ENCODE measurements at regions not wholly inside any gene's neighbourhood (a gene's known extent, or its start where the extent isn't known, plus 50 kb on each side); places are given as distances from the start of the nearest gene placed in this dataset.
A peak's percentile ranks its signal among the peaks of the same experiment; 100 is the strongest.

GRCh38 chr18:30350263-30350662 lies 692.3 kb downstream of the DSC3 start:
- WGBS (ENCODE audit: insufficient coverage), result no CpG with 5 or more reads among the region's 1 CpG
- no peak for DNase-seq
- Histone ChIP-seq H3K36me3 (ENCODE audit: control insufficient read depth, insufficient read depth, low read length) (no peaks in the 10 kb centered on the region), H3K4me3 (ENCODE audit: low read length) (no peak overlapping the region), H3K27ac (ENCODE audit: low read length) (no peak overlapping the region), H3K27me3 (ENCODE audit: control insufficient read depth, insufficient read depth, low read length) (no peaks in the 10 kb centered on the region), H3K9me3 (replicated peaks; ENCODE audit: control insufficient read depth, low read depth, low read length) (peaks cover 5% of the 10 kb centered on the region), H3K4me1 (ENCODE audit: control insufficient read depth, insufficient read depth, low read length) (no peaks in the 10 kb centered on the region)

GRCh38 chr18:30343090-30343489 lies 699.5 kb downstream of the DSC3 start:
- no peaks in the 10 kb centered on the region for H3K27me3 ChIP-seq (ENCODE audit: control insufficient read depth, insufficient read depth, low read length)
- no CpG with 5 or more reads among the region's 2 CpGs for WGBS (ENCODE audit: insufficient coverage)
- peaks cover 5% of the 10 kb centered on the region for H3K9me3 ChIP-seq (replicated peaks; ENCODE audit: control insufficient read depth, low read depth, low read length)
- H3K4me1 ChIP-seq (ENCODE audit: control insufficient read depth, insufficient read depth, low read length), result no peaks in the 10 kb centered on the region
- H3K36me3 ChIP-seq (ENCODE audit: control insufficient read depth, insufficient read depth, low read length), result no peaks in the 10 kb centered on the region
- no peak for DNase-seq
- H3K4me3 ChIP-seq (ENCODE audit: low read length), result no peak overlapping the region
- no peak overlapping the region for H3K27ac ChIP-seq (ENCODE audit: low read length)

- H3K9me3 ChIP-seq (replicated peaks; ENCODE audit: control insufficient read depth, low read depth, low read length), result peaks cover 5% of the 10 kb centered on the region
- no peak overlapping the region for H3K4me3 ChIP-seq (ENCODE audit: low read length)
- no peaks in the 10 kb centered on the region for H3K27me3 ChIP-seq (ENCODE audit: control insufficient read depth, insufficient read depth, low read length)
- H3K36me3 ChIP-seq (ENCODE audit: control insufficient read depth, insufficient read depth, low read length), result no peaks in the 10 kb centered on the region
- no peak for DNase-seq
- no CpG with 5 or more reads among the region's 2 CpGs for WGBS (ENCODE audit: insufficient coverage)
- H3K4me1 ChIP-seq (ENCODE audit: control insufficient read depth, insufficient read depth, low read length), result no peaks in the 10 kb centered on the region
- H3K27ac ChIP-seq (ENCODE audit: low read length), result no peak overlapping the region
Measured at GRCh38 chr18:30342675-30343074, 699.9 kb downstream of the DSC3 start.

GRCh38 chr18:30334781-30335180 lies 707.8 kb downstream of the DSC3 start:
- 90% methylated on average over 2 of the region's 7 CpGs for WGBS (ENCODE audit: insufficient coverage)

GRCh38 chr18:30333310-30333709 lies 709.2 kb downstream of the DSC3 start:
- no peak overlapping the region for H3K27ac ChIP-seq (ENCODE audit: low read length)
- DNase-seq, result no peak
- no peaks in the 10 kb centered on the region for H3K27me3 ChIP-seq (ENCODE audit: control insufficient read depth, insufficient read depth, low read length)
- H3K4me3 ChIP-seq (ENCODE audit: low read length), result no peak overlapping the region
- no peaks in the 10 kb centered on the region for H3K36me3 ChIP-seq (ENCODE audit: control insufficient read depth, insufficient read depth, low read length)
- 87% methylated on average over 4 of the region's 4 CpGs for WGBS (ENCODE audit: insufficient coverage)
- no peaks in the 10 kb centered on the region for H3K4me1 ChIP-seq (ENCODE audit: control insufficient read depth, insufficient read depth, low read length)
- H3K9me3 ChIP-seq (replicated peaks; ENCODE audit: control insufficient read depth, low read depth, low read length), result no peaks in the 10 kb centered on the region

More at GRCh38 chr18:30334781-30335180, 707.8 kb downstream of the DSC3 start:
- no peak overlapping the region for H3K27ac ChIP-seq (ENCODE audit: low read length)
- no peak overlapping the region for H3K4me3 ChIP-seq (ENCODE audit: low read length)
- H3K4me1 ChIP-seq (ENCODE audit: control insufficient read depth, insufficient read depth, low read length), result no peaks in the 10 kb centered on the region
- no peaks in the 10 kb centered on the region for H3K27me3 ChIP-seq (ENCODE audit: control insufficient read depth, insufficient read depth, low read length)
- no peak for DNase-seq
- H3K36me3 ChIP-seq (ENCODE audit: control insufficient read depth, insufficient read depth, low read length), result no peaks in the 10 kb centered on the region
- H3K9me3 ChIP-seq (replicated peaks; ENCODE audit: control insufficient read depth, low read depth, low read length), result no peaks in the 10 kb centered on the region

GRCh38 chr18:30328839-30329238 lies 713.7 kb downstream of the DSC3 start:
- WGBS (ENCODE audit: insufficient coverage), result no CpG with 5 or more reads among the region's 3 CpGs
- no peaks in the 10 kb centered on the region for H3K4me1 ChIP-seq (ENCODE audit: control insufficient read depth, insufficient read depth, low read length)
- no peaks in the 10 kb centered on the region for H3K36me3 ChIP-seq (ENCODE audit: control insufficient read depth, insufficient read depth, low read length)
- peaks cover 2% of the 10 kb centered on the region for H3K9me3 ChIP-seq (replicated peaks; ENCODE audit: control insufficient read depth, low read depth, low read length)
- no peak overlapping the region for H3K4me3 ChIP-seq (ENCODE audit: low read length)
- no peak overlapping the region for H3K27ac ChIP-seq (ENCODE audit: low read length)
- H3K27me3 ChIP-seq (ENCODE audit: control insufficient read depth, insufficient read depth, low read length), result no peaks in the 10 kb centered on the region
- no peak for DNase-seq

GRCh38 chr18:30302181-30302580 lies 740.4 kb downstream of the DSC3 start:
- no peaks in the 10 kb centered on the region for H3K36me3 ChIP-seq (ENCODE audit: control insufficient read depth, insufficient read depth, low read length)
- H3K27ac ChIP-seq (ENCODE audit: low read length), result no peak overlapping the region
- H3K9me3 ChIP-seq (replicated peaks; ENCODE audit: control insufficient read depth, low read depth, low read length), result no peaks in the 10 kb centered on the region
- no peak overlapping the region for H3K4me3 ChIP-seq (ENCODE audit: low read length)
- no peaks in the 10 kb centered on the region for H3K4me1 ChIP-seq (ENCODE audit: control insufficient read depth, insufficient read depth, low read length)
- DNase-seq, result no peak
- H3K27me3 ChIP-seq (ENCODE audit: control insufficient read depth, insufficient read depth, low read length), result no peaks in the 10 kb centered on the region

GRCh38 chr18:30298769-30299168 lies 743.8 kb downstream of the DSC3 start:
- no CpG with 5 or more reads among the region's 2 CpGs for WGBS (ENCODE audit: insufficient coverage)
- Histone ChIP-seq H3K27me3 (ENCODE audit: control insufficient read depth, insufficient read depth, low read length) (no peaks in the 10 kb centered on the region), H3K36me3 (ENCODE audit: control insufficient read depth, insufficient read depth, low read length) (no peaks in the 10 kb centered on the region), H3K4me3 (ENCODE audit: low read length) (no peak overlapping the region), H3K9me3 (replicated peaks; ENCODE audit: control insufficient read depth, low read depth, low read length) (no peaks in the 10 kb centered on the region), H3K27ac (ENCODE audit: low read length) (no peak overlapping the region), H3K4me1 (ENCODE audit: control insufficient read depth, insufficient read depth, low read length) (no peaks in the 10 kb centered on the region)
- DNase-seq, result no peak

- Histone ChIP-seq H3K4me3 (ENCODE audit: low read length) (no peak overlapping the region), H3K27ac (ENCODE audit: low read length) (no peak overlapping the region), H3K27me3 (ENCODE audit: control insufficient read depth, insufficient read depth, low read length) (no peaks in the 10 kb centered on the region), H3K36me3 (ENCODE audit: control insufficient read depth, insufficient read depth, low read length) (no peaks in the 10 kb centered on the region), H3K9me3 (replicated peaks; ENCODE audit: control insufficient read depth, low read depth, low read length) (no peaks in the 10 kb centered on the region), H3K4me1 (ENCODE audit: control insufficient read depth, insufficient read depth, low read length) (no peaks in the 10 kb centered on the region)
- no CpG with 5 or more reads among the region's 6 CpGs for whole genome bisulfite sequencing (ENCODE audit: insufficient coverage)
- no peak for DNase-seq
Measured at GRCh38 chr18:30288662-30289414, 753.7 kb downstream of the DSC3 start.

GRCh38 chr18:30280861-30281470 lies 761.6 kb downstream of the DSC3 start:
- DNase-seq, result peak; percentile 77
- Histone ChIP-seq H3K9me3 (replicated peaks; ENCODE audit: control insufficient read depth, low read depth, low read length) (no peaks in the 10 kb centered on the region), H3K4me1 (ENCODE audit: control insufficient read depth, insufficient read depth, low read length) (no peaks in the 10 kb centered on the region), H3K27me3 (ENCODE audit: control insufficient read depth, insufficient read depth, low read length) (no peaks in the 10 kb centered on the region), H3K27ac (ENCODE audit: low read length) (no peak overlapping the region), H3K4me3 (ENCODE audit: low read length) (no peak overlapping the region), H3K36me3 (ENCODE audit: control insufficient read depth, insufficient read depth, low read length) (no peaks in the 10 kb centered on the region)
- WGBS (ENCODE audit: insufficient coverage), result no CpG with 5 or more reads among the region's 5 CpGs

All from muscle of leg (tissue), 3 donors.